Head of caudate nucleus (tissue), 42 donors: ENCODE measurements at regions not wholly inside any gene's neighbourhood (a gene's known extent, or its start where the extent isn't known, plus 50 kb on each side); places are given as distances from the start of the nearest gene placed in this dataset.

Experiments used
- DNase-seq, 42 donors: peaks; one replicate each; pipeline versions ENCODE4 v3.0.0 to v3.0.0-alpha.2; 2020 to 2021; ENCODE audit warnings: mixed read lengths in 7 of 42
- intact Hi-C: fragments of 100-400 bp; cut with DNase I; formaldehyde crosslinking; loops from one replicate; pipeline ENCODE4 v1.15.0; 2022

- DNase-seq = no peak
- intact Hi-C loops = no loop called here
Measured at GRCh38 chr15:67892559-67893377, 52.9 kb upstream of the RNU6-1 start.

GRCh38 chr15:67895237-67895636, 55.4 kb upstream of the RNU6-1 start:
- intact Hi-C loops = no loop called here
- DNase-seq = no peak

GRCh38 chr15:67897646-67898339, 57.9 kb upstream of the RNU6-1 start:
- intact Hi-C loops = no loop called here
- DNase-seq = no peak

GRCh38 chr15:67899596-67900283, 59.9 kb upstream of the RNU6-1 start:
- intact Hi-C loops = no loop called here
- no peak for DNase-seq

- intact Hi-C loops = no loop called here
- DNase-seq = no peak
Measured at GRCh38 chr15:67900621-67901147, 60.8 kb upstream of the RNU6-1 start.

GRCh38 chr15:67901922-67902321, 62.1 kb upstream of the RNU6-1 start:
- no peak for DNase-seq
- intact Hi-C loops = no loop called here

- intact Hi-C loops = no loop called here
- DNase-seq = no peak
Measured at GRCh38 chr15:67902579-67903009, 62.7 kb upstream of the RNU6-1 start.

- intact Hi-C loops = no loop called here
- DNase-seq = no peak
Measured at GRCh38 chr15:67903708-67904107, 63.9 kb upstream of the RNU6-1 start.

- intact Hi-C loops = no loop called here
- no peak for DNase-seq
Measured at GRCh38 chr15:67905628-67906027, 65.8 kb upstream of the RNU6-1 start.

GRCh38 chr15:67906382-67906781, 66.5 kb upstream of the RNU6-1 start:
- no peak for DNase-seq
- intact Hi-C loops = no loop called here

GRCh38 chr15:67907184-67907723, 67.4 kb upstream of the RNU6-1 start:
- no peak for DNase-seq
- intact Hi-C loops = no loop called here

- intact Hi-C loops = no loop called here
- DNase-seq = no peak
Measured at GRCh38 chr15:67908756-67909155, 68.9 kb upstream of the RNU6-1 start.

GRCh38 chr15:67911727-67912126, 71.9 kb upstream of the RNU6-1 start:
- no peak for DNase-seq
- intact Hi-C loops = no loop called here

- DNase-seq = no peak
- intact Hi-C loops = no loop called here
Measured at GRCh38 chr15:67914028-67914427, 74.2 kb upstream of the RNU6-1 start.

GRCh38 chr15:67914537-67915460, 75.0 kb upstream of the RNU6-1 start:
- intact Hi-C loops = no loop called here
- peak in 41 of 42 donors; percentile 4 to 69 (median 42) for DNase-seq

- intact Hi-C loops = no loop called here
- peak in 38 of 42 donors; percentile 4 to 64 (median 32) for DNase-seq
Measured at GRCh38 chr15:67915461-67916374, 75.9 kb upstream of the RNU6-1 start.

- intact Hi-C loops = no loop called here
- no peak for DNase-seq
Measured at GRCh38 chr15:67916565-67916964, 76.7 kb upstream of the RNU6-1 start.
